H1 (cell line): ENCODE measurements at regions not wholly inside any gene's neighbourhood (a gene's known extent, or its start where the extent isn't known, plus 50 kb on each side); places are given as distances from the start of the nearest gene placed in this dataset.
"Not testable (repeated sequence)": the region's sequence is repeated elsewhere in the genome, so short reads cannot be mapped to it uniquely, and the experiment has no call there.

ENCODE experiments used
- CTCF ChIA-PET: fragments of 300-600 bp; sonication (Branson Sonifier 250); formaldehyde crosslinking; loops from one replicate; lab custom pipeline; 2021; ENCODE audit not compliant: partially characterized antibody; lab: Charles Lee
- POLR2A ChIA-PET: fragments of 300-600 bp; sonication (Branson Sonifier 250); formaldehyde crosslinking; loops from one replicate; lab custom pipeline; 2021; ENCODE audit warnings: inconsistent platforms; ENCODE audit not compliant: partially characterized antibody; lab: Charles Lee
- DNase-seq, 2 experiments: peaks; one replicate each; pipeline versions ENCODE4 v3.0.0 to v3.0.0-alpha.2; 2010 to 2022; ENCODE audit warnings: low spot score in 2 of 2, low read depth in 1 of 2, mixed read lengths in 1 of 2
- FAIRE-seq: peaks from 2 replicates; lab custom pipeline; 2011; peaks lifted over from hg19 to GRCh38; lab: Jason Lieb, UNC
- H2AFZ ChIP-seq: 2 replicates; pipeline ENCODE4 v1.8.1; 2012; ENCODE audit warnings: low read length, inconsistent platforms
- H2AK5ac ChIP-seq: 2 replicates; pipeline ENCODE4 v1.6.1; 2013; ENCODE audit warnings: low read depth, low read length
- H2BK120ac ChIP-seq: replicated peaks from 2 replicates; pipeline ENCODE3; 2013; ENCODE audit warnings: low read depth, low read length, inconsistent platforms
- H2BK12ac ChIP-seq: 2 replicates; pipeline ENCODE4 v1.6.1; 2013; ENCODE audit warnings: low read depth, low read length
- H2BK15ac ChIP-seq: 2 replicates; pipeline ENCODE4 v1.6.1; 2013; ENCODE audit warnings: low read length
- H2BK20ac ChIP-seq: 2 replicates; pipeline ENCODE4 v1.6.1; 2013; ENCODE audit warnings: low read length
- H2BK5ac ChIP-seq: 2 replicates; pipeline ENCODE4 v1.6.1; 2013; ENCODE audit warnings: low read depth, low read length
- H3K14ac ChIP-seq: 2 replicates; pipeline ENCODE4 v1.6.1; 2013; ENCODE audit warnings: inconsistent platforms; ENCODE audit not compliant: insufficient read length
- H3K18ac ChIP-seq: 2 replicates; pipeline ENCODE4 v1.6.1; 2013; ENCODE audit warnings: low read length; ENCODE audit errors: extremely low read depth
- H3K23ac ChIP-seq: 2 replicates; pipeline ENCODE4 v1.6.1; 2013; ENCODE audit warnings: inconsistent platforms; ENCODE audit not compliant: insufficient read length
- H3K23me2 ChIP-seq: 2 replicates; pipeline ENCODE4 v1.6.1; 2013; ENCODE audit warnings: low read depth, low read length
- H3K27ac ChIP-seq: 2 replicates; pipeline ENCODE4 v1.6.1; 2011; ENCODE audit warnings: low read depth, low read length, inconsistent platforms
- H3K27me3 ChIP-seq, 4 experiments: replicated peaks in 1 of 4; 1 replicate in 1 of 4; 2 replicates in 3 of 4; pipeline versions ENCODE4 v1.6.1 to v1.8.1; 2011 to 2013; ENCODE audit warnings: low read length in 3 of 4, mild to moderate bottlenecking in 3 of 4, inconsistent platforms in 2 of 4, mixed read lengths in 2 of 4, moderate library complexity in 1 of 4; ENCODE audit not compliant: control insufficient read depth in 3 of 4, insufficient read depth in 3 of 4; ENCODE audit errors: extremely low read depth in 1 of 4
- H3K36me3 ChIP-seq, 4 experiments: 2 replicates each; pipeline versions ENCODE4 v1.6.1 to v1.8.1; 2011 to 2013; ENCODE audit warnings: mild to moderate bottlenecking in 4 of 4, low read length in 3 of 4, moderate library complexity in 2 of 4, control low read depth in 1 of 4, inconsistent platforms in 1 of 4; ENCODE audit not compliant: insufficient read depth in 4 of 4, control insufficient read depth in 2 of 4
- H3K4ac ChIP-seq: replicated peaks from 2 replicates; pipeline ENCODE3; 2013; ENCODE audit warnings: low read length, low read depth, mixed read lengths, inconsistent platforms; ENCODE audit not compliant: insufficient read length
- H3K4me1 ChIP-seq, 4 experiments: replicated peaks in 1 of 4; 1 replicate in 1 of 4; 2 replicates in 3 of 4; pipeline versions ENCODE4 v1.6.1 to v1.8.1; 2011 to 2013; ENCODE audit warnings: low read length in 3 of 4, inconsistent platforms in 2 of 4, mixed read lengths in 1 of 4; ENCODE audit not compliant: insufficient read depth in 4 of 4, control insufficient read depth in 3 of 4
- H3K4me2 ChIP-seq, 2 experiments: 2 replicates each; pipeline versions ENCODE4 v1.6.1 to v1.8.1; 2011 to 2013; ENCODE audit warnings: low read depth in 2 of 2, low read length in 2 of 2, control low read depth in 1 of 2, inconsistent platforms in 1 of 2, mild to moderate bottlenecking in 1 of 2; ENCODE audit not compliant: insufficient read depth in 1 of 2
- H3K4me3 ChIP-seq, 4 experiments: fragments of 200-600, 300-600 bp in 1 of 4; sonication (generic), shearing (Covaris generic), sonication (Bioruptor Twin) in 1 of 4; 2 replicates each; pipeline versions ENCODE4 v1.5.1 to v1.8.1; 2011 to 2016; ENCODE audit warnings: low read length in 4 of 4, low read depth in 3 of 4, control low read depth in 2 of 4, inconsistent platforms in 2 of 4, mild to moderate bottlenecking in 2 of 4, mixed read lengths in 1 of 4, moderate library complexity in 1 of 4; ENCODE audit not compliant: insufficient read depth in 2 of 4; ENCODE audit errors: extremely low read depth in 1 of 4
- H3K56ac ChIP-seq: replicated peaks from 2 replicates; pipeline ENCODE3; 2013; ENCODE audit warnings: low read depth, mild to moderate bottlenecking, mixed read lengths, low read length, inconsistent platforms; ENCODE audit not compliant: insufficient read length
- H3K79me1 ChIP-seq: 2 replicates; pipeline ENCODE4 v1.6.1; 2013; ENCODE audit warnings: low read depth, low read length, control low read depth
- H3K79me2 ChIP-seq, 2 experiments: 2 replicates each; pipeline versions ENCODE4 v1.6.1 to v1.8.1; 2012 to 2013; ENCODE audit warnings: low read length in 2 of 2, mild to moderate bottlenecking in 2 of 2, inconsistent platforms in 1 of 2; ENCODE audit not compliant: insufficient read depth in 2 of 2, control insufficient read depth in 1 of 2
- H3K9ac ChIP-seq, 4 experiments: replicated peaks in 1 of 4; 1 replicate in 1 of 4; 2 replicates in 3 of 4; pipeline versions ENCODE4 v1.6.1 to v1.8.1; 2011 to 2013; ENCODE audit warnings: low read depth in 3 of 4, low read length in 3 of 4, control low read depth in 2 of 4, mild to moderate bottlenecking in 2 of 4, moderate library complexity in 2 of 4, inconsistent platforms in 1 of 4; ENCODE audit errors: extremely low read depth in 1 of 4
- H3K9me3 ChIP-seq, 2 experiments: 2 replicates each; pipeline versions ENCODE4 v1.6.1 to v1.8.1; 2012 to 2013; ENCODE audit warnings: mild to moderate bottlenecking in 2 of 2, moderate library complexity in 2 of 2, control low read depth in 1 of 2, inconsistent platforms in 1 of 2, low read depth in 1 of 2, low read length in 1 of 2, mixed read lengths in 1 of 2; ENCODE audit not compliant: insufficient read depth in 2 of 2
- H4K20me1 ChIP-seq, 2 experiments: replicated peaks in 1 of 2; 2 replicates each; pipeline versions ENCODE3 to v1.8.1; 2011 to 2013; ENCODE audit warnings: inconsistent platforms in 2 of 2, low read length in 2 of 2, mild to moderate bottlenecking in 1 of 2; ENCODE audit not compliant: insufficient read depth in 2 of 2, control insufficient read depth in 1 of 2
- H4K5ac ChIP-seq: 2 replicates; pipeline ENCODE4 v1.6.1; 2013; ENCODE audit warnings: low read length, low read depth, mixed read lengths, inconsistent platforms; ENCODE audit not compliant: insufficient read length
- H4K8ac ChIP-seq: 2 replicates; pipeline ENCODE4 v1.8.0; 2013; ENCODE audit warnings: mild to moderate bottlenecking, moderate library complexity, low read length, inconsistent platforms; ENCODE audit not compliant: insufficient read depth; ENCODE audit errors: extremely low read depth
- H4K91ac ChIP-seq: replicated peaks from 2 replicates; pipeline ENCODE3; 2013; ENCODE audit warnings: low read length, mixed read lengths, inconsistent platforms; ENCODE audit not compliant: insufficient read length
- WGBS, 2 experiments: shearing (Covaris generic) in 1 of 2; methylation state at CpG; one replicate each; pipeline versions ENCODE4 v1.1.6 to v1.1.7; 2013 to 2015; ENCODE audit warnings: low lambda C conversion rate in 2 of 2, mixed read lengths in 2 of 2, inconsistent platforms in 1 of 2, low coverage in 1 of 2, missing lambda C conversion rate in 1 of 2; ENCODE audit not compliant: insufficient replicate concordance in 2 of 2, insufficient coverage in 1 of 2, insufficient read length in 1 of 2; ENCODE audit errors: extremely low coverage in 1 of 2, missing lambda C conversion rate in 1 of 2; 5-methylcytosine and 5-hydroxymethylcytosine counted together

DNA sequence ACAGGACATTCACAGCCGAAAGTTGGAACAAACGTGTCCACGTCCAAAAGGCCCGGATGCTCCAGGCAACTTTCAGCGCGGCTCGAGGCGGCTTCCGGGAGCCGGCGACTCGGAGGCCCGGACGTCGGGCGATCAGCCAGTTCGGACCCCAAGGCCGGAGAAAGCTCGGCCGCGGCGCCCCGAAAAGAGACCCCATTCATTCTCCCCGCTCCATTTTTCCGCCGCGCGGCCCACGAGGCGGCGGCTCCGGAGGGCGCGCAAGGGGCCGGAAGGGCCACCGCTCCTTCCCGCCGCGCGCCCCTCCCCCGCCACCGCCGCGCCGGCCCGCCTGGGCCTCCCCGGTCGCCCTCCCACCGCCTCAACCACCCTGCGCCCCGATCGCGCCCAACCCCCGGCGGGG is 4022.7 kb upstream of the TPTE start:
- FAIRE-seq, H3K36me3 ChIP-seq, H3K4ac ChIP-seq, H2AFZ ChIP-seq, H3K9ac ChIP-seq, H4K91ac ChIP-seq, H2BK5ac ChIP-seq, H3K18ac ChIP-seq, H3K14ac ChIP-seq, H3K79me1 ChIP-seq, H3K56ac ChIP-seq, H3K9me3 ChIP-seq, H4K8ac ChIP-seq, H3K4me2 ChIP-seq, H3K23ac ChIP-seq, H2BK12ac ChIP-seq, H4K5ac ChIP-seq, H3K23me2 ChIP-seq, POLR2A ChIA-PET, H2BK15ac ChIP-seq, H4K20me1 ChIP-seq, H2BK20ac ChIP-seq, H3K4me3 ChIP-seq, CTCF ChIA-PET, H3K27me3 ChIP-seq, H3K27ac ChIP-seq, H3K79me2 ChIP-seq, H2BK120ac ChIP-seq, H3K4me1 ChIP-seq, H2AK5ac ChIP-seq, DNase-seq: not testable (repeated sequence)
- no CpG with 5 or more reads among the region's 55 CpGs for WGBS, 2 experiments

DNA sequence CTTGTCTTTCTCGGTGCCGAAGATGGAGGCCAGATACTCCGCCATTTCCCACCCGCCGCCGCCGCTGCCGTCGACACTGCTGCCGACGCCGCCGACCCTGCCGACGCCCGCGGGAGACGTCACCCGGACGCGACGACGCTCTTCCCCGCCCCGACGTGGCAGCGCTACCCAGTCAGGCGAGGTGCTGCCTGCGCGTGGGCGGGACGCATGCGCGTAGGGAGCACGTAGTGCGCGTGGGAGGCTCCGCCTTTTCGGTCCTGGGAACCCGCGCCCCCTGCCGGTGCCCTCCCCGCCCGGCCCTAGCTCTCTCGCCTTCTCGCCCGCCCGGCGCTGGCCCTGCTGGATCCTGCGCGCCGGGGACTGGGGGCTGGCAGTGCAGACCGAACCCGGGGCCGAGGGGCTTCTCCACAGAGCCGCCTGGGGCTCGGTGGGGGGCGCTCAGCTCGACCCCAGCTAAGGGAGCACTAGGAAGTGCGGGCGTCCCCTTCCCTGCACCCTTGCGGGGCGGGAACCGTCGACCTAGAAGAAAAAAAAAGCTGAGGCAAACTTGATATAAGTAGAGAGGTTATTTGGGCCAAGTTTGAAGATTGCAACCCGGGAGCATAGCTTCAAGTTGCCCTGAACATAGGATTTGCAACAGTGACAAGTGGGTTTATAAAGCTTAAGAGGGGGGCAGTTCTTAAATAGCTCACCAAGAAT is 4022.1 kb upstream of the TPTE start:
- H3K23ac ChIP-seq, H3K9ac ChIP-seq, FAIRE-seq, H2AFZ ChIP-seq, H2BK20ac ChIP-seq, H3K14ac ChIP-seq, H4K91ac ChIP-seq, H2BK12ac ChIP-seq, H3K79me1 ChIP-seq, H3K4ac ChIP-seq, H4K5ac ChIP-seq, POLR2A ChIA-PET, H2BK5ac ChIP-seq, DNase-seq, H3K23me2 ChIP-seq, CTCF ChIA-PET, H3K27me3 ChIP-seq, H3K36me3 ChIP-seq, H3K9me3 ChIP-seq, H3K4me3 ChIP-seq, H3K18ac ChIP-seq, H2BK15ac ChIP-seq, H3K4me1 ChIP-seq, H3K56ac ChIP-seq, H2BK120ac ChIP-seq, H4K20me1 ChIP-seq, H3K79me2 ChIP-seq, H4K8ac ChIP-seq, H3K4me2 ChIP-seq, H3K27ac ChIP-seq, H2AK5ac ChIP-seq: not testable (repeated sequence)
- no CpG with 5 or more reads among the region's 66 CpGs for WGBS, 2 experiments
